SK-N-SH (cell line): ENCODE measurements at regions not wholly inside any gene's neighbourhood (a gene's known extent, or its start where the extent isn't known, plus 50 kb on each side); places are given as distances from the start of the nearest gene placed in this dataset.

Source experiments
- CHD2 ChIP-seq: fragments of 150-350 bp; IDR thresholded peaks from 2 replicates; pipeline ENCODE4 v1.6.1; 2018; ENCODE audit warnings: low read length; ENCODE audit not compliant: partially characterized antibody
- CTCF ChIP-seq: fragments of 200-600 bp; sonication (generic); IDR thresholded peaks from 2 replicates; pipeline ENCODE4 v1.6.1; 2017; ENCODE audit warnings: antibody characterized with exemption, mild to moderate bottlenecking, moderate library complexity
- EP300 ChIP-seq, 2 experiments: IDR thresholded peaks; 2 replicates each; pipeline versions ENCODE4 v1.4.0 to v1.6.1; 2012; ENCODE audit warnings: borderline replicate concordance in 1 of 2, low read depth in 1 of 2, low read length in 1 of 2
- IRF3 ChIP-seq: fragments of 150-350 bp; IDR thresholded peaks from 2 replicates; pipeline ENCODE4 v1.6.1; 2016; ENCODE audit warnings: mild to moderate bottlenecking, low read depth, low read length
- NFIC ChIP-seq: IDR thresholded peaks from 2 replicates; pipeline ENCODE4 v1.4.0; 2012; ENCODE audit warnings: borderline replicate concordance
- PBX3 ChIP-seq: IDR thresholded peaks from 2 replicates; pipeline ENCODE4; 2012
- REST ChIP-seq: IDR thresholded peaks from 2 replicates; pipeline ENCODE4 v1.6.1; 2012; ENCODE audit warnings: mild to moderate bottlenecking, low read depth, low read length, moderate library complexity
- SIN3A ChIP-seq: IDR thresholded peaks from 2 replicates; pipeline ENCODE4 v1.6.1; 2012; ENCODE audit warnings: low read depth, mild to moderate bottlenecking, low read length, moderate library complexity, borderline replicate concordance
- SMC3 ChIP-seq: IDR thresholded peaks from 2 replicates; pipeline ENCODE4 v1.6.1; 2012; ENCODE audit warnings: low read depth, low read length, improper control_type of control experiment
- TAF1 ChIP-seq: IDR thresholded peaks from 2 replicates; pipeline ENCODE4 v1.6.1; 2012; ENCODE audit warnings: low read depth, mild to moderate bottlenecking, low read length, moderate library complexity, borderline replicate concordance

- TF ChIP-seq CTCF, result no peak
- TF ChIP-seq EP300 (IDR thresholded peaks at IDR 0.05; ENCODE audit: borderline replicate concordance in 1 of 2, low read depth in 1 of 2, low read length in 1 of 2), result no peak
- no peak for TF ChIP-seq TAF1
- TF ChIP-seq IRF3, result no peak
- no peak for TF ChIP-seq SMC3
- TF ChIP-seq REST, result no peak
- no peak for TF ChIP-seq NFIC
- no peak for TF ChIP-seq PBX3
- TF ChIP-seq SIN3A, result no peak
- no peak for TF ChIP-seq CHD2
These were observed 983.7 kb downstream of the SUCLG1 start for GRCh38 chr2:83475371-83475770.
